ENCODE measurements at regions not wholly inside any gene's neighbourhood (a gene's known extent, or its start where the extent isn't known, plus 50 kb on each side); places are given as distances from the start of the nearest gene placed in this dataset.

GRCh38 chr5:4348423-4348822 lies 752.8 kb downstream of the IRX1 start:
- TF ChIP-seq CTCF (IDR thresholded peaks at IDR 0.05; ENCODE audit: extremely low read depth in 1 of 2, insufficient read depth in 1 of 2, low read depth in 1 of 2, low read length in 2 of 2) (no peak), EZH2 (IDR thresholded peaks at IDR 0.05; ENCODE audit: borderline replicate concordance, low read depth, low read length, severe bottlenecking) (no peak), JUN (IDR thresholded peaks at IDR 0.05; ENCODE audit: borderline replicate concordance, insufficient read depth, insufficient read length, low read depth) (no peak), POLR2AphosphoS5 (IDR thresholded peaks at IDR 0.05; ENCODE audit: insufficient read depth, low read depth, low read length) (no peak), MAX (IDR thresholded peaks at IDR 0.05; ENCODE audit: insufficient read depth, insufficient read length) (no peak), POLR2A (IDR thresholded peaks at IDR 0.05; ENCODE audit: low read depth, low read length) (no peak), FOS (IDR thresholded peaks at IDR 0.05; ENCODE audit: borderline replicate concordance, insufficient read depth, low read length) (no peak), MYC (IDR thresholded peaks at IDR 0.05; ENCODE audit: low read depth, low read length) (no peak), GATA2 (IDR thresholded peaks at IDR 0.05; ENCODE audit: insufficient read depth, insufficient read length, low read depth, low read length) (no peak)
